Brain microvascular endothelial cell (primary cell): ENCODE measurements at regions not wholly inside any gene's neighbourhood (a gene's known extent, or its start where the extent isn't known, plus 50 kb on each side); places are given as distances from the start of the nearest gene placed in this dataset.

Experiments
- DNase-seq: peaks from one replicate; pipeline ENCODE4 v3.0.0-alpha.2; 2020
- H3K27ac ChIP-seq: fragments of 250-450 bp; sonication (Bioruptor Pico); 2 replicates; pipeline ENCODE4 v1.5.1; 2020; ENCODE audit warnings: mild to moderate bottlenecking, moderate library complexity
- H3K27me3 ChIP-seq: fragments of 250-450 bp; sonication (Bioruptor Pico); replicated peaks from 2 replicates; pipeline ENCODE4 v1.5.1; 2020; ENCODE audit warnings: mild to moderate bottlenecking
- H3K36me3 ChIP-seq: fragments of 250-450 bp; sonication (Bioruptor Pico); replicated peaks from 2 replicates; pipeline ENCODE4 v1.5.1; 2020; ENCODE audit warnings: mild to moderate bottlenecking
- H3K4me3 ChIP-seq: 2 replicates; pipeline ENCODE4 v1.5.1; 2011; ENCODE audit warnings: low read depth, mild to moderate bottlenecking, control low read depth, low read length, moderate library complexity
- CTCF ChIP-seq: IDR thresholded peaks from 2 replicates; pipeline ENCODE4 v1.5.1; 2011; ENCODE audit warnings: low read depth, mild to moderate bottlenecking, moderate library complexity, low read length, control low read depth, inconsistent platforms; ENCODE audit errors: missing control alignments
- in situ Hi-C: cut with HindIII; loops from 2 replicates; pipeline ENCODE4 v1.10.0; 2017; ENCODE audit warnings: low sequenced_read_pairs, low pct_ligation_motif_present

- no peak for DNase-seq
- H3K27me3 ChIP-seq = no peaks in the 10 kb centered on the region
- no peak overlapping the region for H3K4me3 ChIP-seq
- no peak for TF ChIP-seq CTCF
- H3K36me3 ChIP-seq = no peaks in the 10 kb centered on the region
- in situ Hi-C loops = no loop called here
- no peak overlapping the region for H3K27ac ChIP-seq
Observed at GRCh38 chr14:57091030-57091608, 177.6 kb downstream of the EXOC5 start.

GRCh38 chr14:57089901-57090300 is 178.8 kb downstream of the EXOC5 start:
- in situ Hi-C loops = no loop called here
- Histone ChIP-seq H3K4me3 (no peak overlapping the region), H3K27ac (no peak overlapping the region), H3K27me3 (no peaks in the 10 kb centered on the region), H3K36me3 (no peaks in the 10 kb centered on the region)
- TF ChIP-seq CTCF = no peak
- DNase-seq = no peak

- DNase-seq = no peak
- in situ Hi-C loops = no loop called here
- TF ChIP-seq CTCF = no peak
- Histone ChIP-seq H3K4me3 (no peak overlapping the region), H3K27me3 (no peaks in the 10 kb centered on the region), H3K36me3 (no peaks in the 10 kb centered on the region), H3K27ac (no peak overlapping the region)
Observed at GRCh38 chr14:57087841-57088240, 180.9 kb downstream of the EXOC5 start.

GRCh38 chr14:57086271-57087162 is 182.2 kb downstream of the EXOC5 start:
- H3K27ac ChIP-seq = no peak overlapping the region
- no peaks in the 10 kb centered on the region for H3K36me3 ChIP-seq
- DNase-seq = no peak
- H3K4me3 ChIP-seq = no peak overlapping the region
- TF ChIP-seq CTCF = no peak
- H3K27me3 ChIP-seq = no peaks in the 10 kb centered on the region
- in situ Hi-C loops = no loop called here

- no peak for TF ChIP-seq CTCF
- no peak overlapping the region for H3K27ac ChIP-seq
- no peaks in the 10 kb centered on the region for H3K27me3 ChIP-seq
- no peaks in the 10 kb centered on the region for H3K36me3 ChIP-seq
- DNase-seq = no peak
- in situ Hi-C loops = no loop called here
- H3K4me3 ChIP-seq = no peak overlapping the region
Observed at GRCh38 chr14:57085801-57086200, 182.9 kb downstream of the EXOC5 start.

- in situ Hi-C loops = no loop called here
- no peak for TF ChIP-seq CTCF
- Histone ChIP-seq H3K36me3 (no peaks in the 10 kb centered on the region), H3K27ac (no peak overlapping the region), H3K4me3 (no peak overlapping the region), H3K27me3 (no peaks in the 10 kb centered on the region)
- DNase-seq = no peak
Observed at GRCh38 chr14:57085043-57085442, 183.7 kb downstream of the EXOC5 start.
